Prostate gland (tissue), 2 donors: ENCODE measurements at regions not wholly inside any gene's neighbourhood (a gene's known extent, or its start where the extent isn't known, plus 50 kb on each side); places are given as distances from the start of the nearest gene placed in this dataset.
"Not testable (repeated sequence)": the region's sequence is repeated elsewhere in the genome, so short reads cannot be mapped to it uniquely, and the experiment has no call there.

Experiments
- DNase-seq: peaks from one replicate; pipeline ENCODE4 v3.0.0-alpha.2; 2019; ENCODE audit warnings: low spot score
- H3K27ac ChIP-seq, 2 donors: fragments of 200-600 bp; sonication (generic); 2 replicates each; pipeline ENCODE4 v1.5.1; 2017 to 2019
- H3K27me3 ChIP-seq: fragments of 200-600 bp; sonication (generic); replicated peaks from 2 replicates; pipeline ENCODE4 v1.5.1; 2019; ENCODE audit not compliant: insufficient read depth
- H3K36me3 ChIP-seq, 2 donors: fragments of 200-600 bp; sonication (generic); 1 replicate in 1 of 2; 2 replicates in 1 of 2; pipeline versions ENCODE4 v1.5.1 to v1.8.1; 2017 to 2019
- H3K4me1 ChIP-seq: fragments of 200-600 bp; sonication (generic); replicated peaks from 2 replicates; pipeline ENCODE4 v1.5.1; 2019
- H3K4me3 ChIP-seq, 2 donors: fragments of 200-600 bp; sonication (generic); 2 replicates each; pipeline ENCODE4 v1.5.1; 2017 to 2019
- H3K9me3 ChIP-seq: fragments of 200-600 bp; sonication (generic); 2 replicates; pipeline ENCODE4 v1.5.1; 2017
- CTCF ChIP-seq, 4 experiments: fragments of 200-600 bp in 2 of 4; fragments of 450-650 bp in 2 of 4; sonication (generic) in 2 of 4; IDR thresholded peaks; 1 replicate in 3 of 4; 2 replicates in 1 of 4; pipeline ENCODE4 v1.5.1; 2016 to 2019; ENCODE audit warnings: antibody characterized with exemption in 4 of 4, mild to moderate bottlenecking in 2 of 4, moderate library complexity in 2 of 4
- POLR2A ChIP-seq: fragments of 450-650 bp; IDR thresholded peaks from one replicate; pipeline ENCODE4 v1.6.1; 2016; ENCODE audit warnings: antibody characterized with exemption, mild to moderate bottlenecking
- POLR2AphosphoS5 ChIP-seq: sonication (generic); formaldehyde crosslinking; IDR thresholded peaks from one replicate; pipeline ENCODE4 v1.6.1; 2017; ENCODE audit warnings: antibody characterized with exemption
- whole genome bisulfite sequencing: methylation state at CpG from one replicate; pipeline ENCODE4 v1.1.5; 2018; 5-methylcytosine and 5-hydroxymethylcytosine counted together
- intact Hi-C: fragments of 100-400 bp; cut with DNase I; formaldehyde crosslinking; loops from one replicate; pipeline ENCODE4 v1.14.2; 2022

GRCh38 chr1:228653748-228654147 is 81.5 kb upstream of the RHOU start:
- Histone ChIP-seq H3K27me3 (peaks cover 4% of the 10 kb centered on the region), H3K27ac (no peak overlapping the region), H3K9me3 (no peaks in the 10 kb centered on the region), H3K36me3 (no peaks in the 10 kb centered on the region), H3K4me1 (no peaks in the 10 kb centered on the region), H3K4me3 (no peak overlapping the region)
- WGBS = 97% methylated on average over 1 of the region's 1 CpG
- DNase-seq = no peak
- no peak for TF ChIP-seq CTCF (IDR thresholded peaks at IDR 0.05)
- no peak for TF ChIP-seq POLR2A
- no peak for TF ChIP-seq POLR2AphosphoS5
- intact Hi-C loops = no loop called here

GRCh38 chr1:228655796-228656394 is 79.4 kb upstream of the RHOU start:
- Histone ChIP-seq H3K4me1 (no peaks in the 10 kb centered on the region), H3K4me3 (no peak overlapping the region), H3K27ac (no peak overlapping the region), H3K36me3 (no peaks in the 10 kb centered on the region), H3K9me3 (no peaks in the 10 kb centered on the region), H3K27me3 (no peaks in the 10 kb centered on the region)
- no peak for TF ChIP-seq POLR2A
- no peak for TF ChIP-seq POLR2AphosphoS5
- no peak for TF ChIP-seq CTCF (IDR thresholded peaks at IDR 0.05)
- WGBS = 91% methylated on average over 3 of the region's 3 CpGs
- intact Hi-C loops = no loop called here
- DNase-seq = no peak

- H3K4me1 ChIP-seq, H3K27me3 ChIP-seq, intact Hi-C loops, H3K9me3 ChIP-seq, DNase-seq, H3K27ac ChIP-seq, H3K4me3 ChIP-seq, H3K36me3 ChIP-seq: not testable (repeated sequence)
- WGBS = 88% methylated on average over 5 of the region's 5 CpGs
Measured at GRCh38 chr1:228662007-228662689, 73.1 kb upstream of the RHOU start.

GRCh38 chr1:228664399-228664914 is 70.8 kb upstream of the RHOU start:
- intact Hi-C loops = no loop called here
- WGBS = 42% methylated on average over 14 of the region's 14 CpGs
- Histone ChIP-seq H3K36me3 (no peaks in the 10 kb centered on the region), H3K27ac (no peak overlapping the region), H3K9me3 (no peaks in the 10 kb centered on the region), H3K4me3 (no peak overlapping the region), H3K27me3 (no peaks in the 10 kb centered on the region), H3K4me1 (no peaks in the 10 kb centered on the region)
- peak; percentile 76 for DNase-seq
- TF ChIP-seq CTCF (IDR thresholded peaks at IDR 0.05) (peak; percentile 69 to 90 (median 82)), POLR2AphosphoS5 (peak; percentile 42), POLR2A (no peak)

GRCh38 chr1:228666686-228667623 is 68.3 kb upstream of the RHOU start:
- Histone ChIP-seq H3K4me1 (no peaks in the 10 kb centered on the region), H3K4me3 (no peak overlapping the region), H3K9me3 (no peaks in the 10 kb centered on the region), H3K27ac (no peak overlapping the region), H3K27me3 (no peaks in the 10 kb centered on the region), H3K36me3 (no peaks in the 10 kb centered on the region)
- no peak for DNase-seq
- intact Hi-C loops = no loop called here
- 65% methylated on average over 6 of the region's 6 CpGs for WGBS
- peak; percentile 35 for TF ChIP-seq POLR2AphosphoS5
- TF ChIP-seq POLR2A = no peak
